OCI-LY7 (cell line): ENCODE measurements at regions not wholly inside any gene's neighbourhood (a gene's known extent, or its start where the extent isn't known, plus 50 kb on each side); places are given as distances from the start of the nearest gene placed in this dataset.

ENCODE experiments used
- EZH2phosphoT487 ChIP-seq: fragments of 200-600 bp; sonication (generic); IDR thresholded peaks from 2 replicates; pipeline ENCODE4 v1.6.1; 2018; ENCODE audit warnings: low read depth, borderline replicate concordance, mild to moderate bottlenecking, mixed run types, antibody characterized with exemption, low read length, moderate library complexity, mixed read lengths
- TF ChIP-seq, protein P1 (sequence below): fragments of 200-600 bp; sonication (generic); conservative IDR thresholded peaks from 2 replicates; pipeline ENCODE4 v1.5.1; 2014; ENCODE audit warnings: mild to moderate bottlenecking, antibody characterized with exemption, low read length, moderate library complexity, mixed read lengths

DNA sequence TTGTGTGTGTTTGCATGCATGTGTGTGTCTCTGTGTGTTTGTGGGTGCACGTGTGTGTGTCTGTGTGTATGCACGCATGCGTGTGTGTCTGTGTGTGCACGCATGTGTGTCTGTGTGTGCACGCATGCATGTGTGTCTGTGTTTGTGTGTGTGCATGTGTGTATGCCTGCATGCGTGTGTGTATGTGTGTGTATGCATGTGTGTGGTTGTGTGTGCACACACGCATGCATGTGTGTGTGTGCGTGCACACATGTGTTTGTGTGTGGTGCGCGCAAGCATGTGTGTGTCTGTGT is 239.9 kb upstream of the TNRC6C start:
- TF ChIP-seq, protein P1, sequence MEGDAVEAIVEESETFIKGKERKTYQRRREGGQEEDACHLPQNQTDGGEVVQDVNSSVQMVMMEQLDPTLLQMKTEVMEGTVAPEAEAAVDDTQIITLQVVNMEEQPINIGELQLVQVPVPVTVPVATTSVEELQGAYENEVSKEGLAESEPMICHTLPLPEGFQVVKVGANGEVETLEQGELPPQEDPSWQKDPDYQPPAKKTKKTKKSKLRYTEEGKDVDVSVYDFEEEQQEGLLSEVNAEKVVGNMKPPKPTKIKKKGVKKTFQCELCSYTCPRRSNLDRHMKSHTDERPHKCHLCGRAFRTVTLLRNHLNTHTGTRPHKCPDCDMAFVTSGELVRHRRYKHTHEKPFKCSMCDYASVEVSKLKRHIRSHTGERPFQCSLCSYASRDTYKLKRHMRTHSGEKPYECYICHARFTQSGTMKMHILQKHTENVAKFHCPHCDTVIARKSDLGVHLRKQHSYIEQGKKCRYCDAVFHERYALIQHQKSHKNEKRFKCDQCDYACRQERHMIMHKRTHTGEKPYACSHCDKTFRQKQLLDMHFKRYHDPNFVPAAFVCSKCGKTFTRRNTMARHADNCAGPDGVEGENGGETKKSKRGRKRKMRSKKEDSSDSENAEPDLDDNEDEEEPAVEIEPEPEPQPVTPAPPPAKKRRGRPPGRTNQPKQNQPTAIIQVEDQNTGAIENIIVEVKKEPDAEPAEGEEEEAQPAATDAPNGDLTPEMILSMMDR = no peak
- no peak for TF ChIP-seq EZH2phosphoT487
